HG03432 (cell line): ENCODE measurements at regions not wholly inside any gene's neighbourhood (a gene's known extent, or its start where the extent isn't known, plus 50 kb on each side); places are given as distances from the start of the nearest gene placed in this dataset.

ENCODE experiments used
- ATAC-seq: cut with Tn5 transposase; IDR thresholded peaks from one replicate; pipeline ENCODE4 v1.9.1; 2021; ENCODE audit warnings: mild to moderate bottlenecking, moderate library complexity; ENCODE audit not compliant: unreplicated experiment

DNA sequence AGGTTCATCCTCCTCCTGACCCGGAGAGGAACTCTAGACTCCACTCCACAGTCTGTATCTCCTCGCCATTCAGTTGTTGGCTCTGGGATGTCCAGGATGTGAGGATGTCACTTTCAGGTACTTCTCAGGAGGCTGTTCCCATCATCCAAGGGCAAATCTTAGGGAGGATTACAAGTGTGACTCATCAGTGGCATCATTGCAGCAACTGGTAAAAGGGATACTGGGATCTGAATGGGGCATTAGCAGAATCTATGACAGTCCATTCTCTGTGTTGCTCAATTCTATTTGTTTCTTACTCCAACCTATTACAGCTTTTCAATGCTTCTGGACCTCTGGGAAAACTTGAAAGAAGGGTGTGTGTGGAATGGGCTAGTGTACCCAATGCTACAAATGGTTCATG, 81.5 kb upstream of the FN1 start:
- no peak for ATAC-seq

DNA sequence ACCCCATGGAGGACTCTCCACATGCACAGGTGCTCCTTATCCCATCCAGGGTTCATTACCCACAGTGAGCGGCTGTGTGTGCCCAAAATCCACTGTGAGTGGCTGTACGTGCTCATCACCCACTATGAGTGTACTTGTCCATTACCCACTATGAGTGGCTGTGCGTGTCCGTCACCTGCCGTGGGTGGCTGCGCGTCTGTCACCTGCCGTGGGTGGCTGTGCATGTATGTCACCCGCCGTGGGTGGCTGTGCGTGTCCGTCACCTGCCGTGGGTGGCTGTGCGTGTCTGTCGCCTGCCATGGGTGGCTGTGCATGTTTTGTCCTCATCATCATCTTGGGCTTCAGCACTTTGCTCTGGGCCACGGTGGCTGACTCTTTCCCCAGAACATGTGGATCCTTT, 78.6 kb upstream of the FN1 start:
- ATAC-seq = no peak

- ATAC-seq = no peak
These were observed 75.8 kb upstream of the FN1 start for GRCh38 chr2:215511454-215512346.

DNA sequence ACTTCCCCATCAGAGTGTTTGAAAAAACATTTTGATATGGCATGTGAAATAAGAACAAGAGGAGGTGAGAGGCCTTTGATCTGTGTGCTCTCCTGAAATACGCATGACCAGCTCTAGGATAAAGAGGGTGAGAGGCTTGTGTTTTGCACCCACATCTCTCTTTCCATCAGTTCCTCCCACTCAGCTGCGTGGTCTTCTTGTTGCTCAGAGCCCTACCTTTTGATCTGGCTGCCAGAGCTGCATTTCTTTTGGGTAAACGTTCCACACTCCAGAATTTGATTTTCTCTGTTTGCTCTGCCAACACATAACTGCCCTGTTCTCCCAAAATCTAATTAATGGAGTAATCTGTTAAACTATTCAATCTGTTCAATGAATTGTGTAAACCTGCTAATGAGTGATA, 72.0 kb upstream of the FN1 start:
- ATAC-seq = no peak

DNA sequence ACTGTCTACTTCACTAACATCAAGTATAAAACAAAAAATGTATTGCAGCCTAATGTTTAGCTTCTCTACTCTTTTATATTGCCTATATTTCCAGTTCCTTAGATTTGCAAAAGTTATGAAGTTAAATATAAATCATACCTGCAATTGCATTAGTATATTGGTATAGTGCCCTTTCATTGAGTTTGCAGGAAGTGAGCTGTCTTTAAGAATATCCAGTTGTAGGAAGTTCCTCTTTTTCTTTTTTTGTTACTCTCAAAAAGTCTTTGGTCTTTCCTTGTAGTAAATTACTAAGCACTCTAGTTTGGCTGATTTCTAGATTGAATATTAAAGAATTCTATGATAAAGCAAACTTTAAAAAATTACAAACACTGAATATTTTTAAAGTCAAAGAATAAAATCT, 71.3 kb upstream of the FN1 start:
- no peak for ATAC-seq

- ATAC-seq = no peak
These were observed 70.7 kb upstream of the FN1 start for GRCh38 chr2:215506604-215506990.

DNA sequence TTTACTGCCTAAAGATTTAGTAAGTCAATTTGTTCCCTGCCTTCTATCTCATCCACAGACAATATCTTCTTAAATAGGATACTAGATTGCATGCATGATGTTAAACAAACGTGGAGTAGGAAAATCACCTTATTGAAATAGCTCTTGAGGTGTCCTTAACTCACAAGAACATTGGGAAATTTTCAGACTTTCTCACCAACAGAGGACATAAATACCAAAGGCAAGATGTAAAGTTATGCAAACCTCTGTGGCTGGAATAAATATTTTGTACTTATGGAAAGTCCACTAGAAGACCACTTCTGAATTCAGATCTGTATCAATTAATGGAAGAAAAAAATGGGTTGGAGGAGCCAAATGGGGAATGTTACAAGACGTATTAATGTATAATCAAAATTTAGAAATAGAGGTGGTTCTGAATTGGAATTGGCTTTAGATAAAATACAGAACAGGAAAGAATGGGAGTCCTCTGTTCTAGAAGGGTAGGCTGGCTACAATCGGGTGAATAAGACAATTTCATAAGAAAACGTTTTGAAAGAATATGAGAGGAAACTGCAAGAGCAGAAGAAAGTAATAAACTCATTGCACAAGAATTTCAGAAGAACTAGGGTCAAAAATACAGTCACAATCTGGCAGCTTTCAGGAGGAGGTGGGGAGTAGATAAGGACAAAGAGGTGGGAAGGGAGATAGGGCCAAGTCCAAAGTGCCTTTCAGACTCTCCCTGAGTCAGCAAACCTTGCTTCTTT, 69.3 kb upstream of the FN1 start:
- no peak for ATAC-seq

- ATAC-seq = no peak
These were observed 68.7 kb upstream of the FN1 start for GRCh38 chr2:215504547-215504946.

GRCh38 chr2:215503381-215503780, 67.5 kb upstream of the FN1 start:
- ATAC-seq = no peak

- no peak for ATAC-seq
These were observed 64.6 kb upstream of the FN1 start for GRCh38 chr2:215500466-215500865.

DNA sequence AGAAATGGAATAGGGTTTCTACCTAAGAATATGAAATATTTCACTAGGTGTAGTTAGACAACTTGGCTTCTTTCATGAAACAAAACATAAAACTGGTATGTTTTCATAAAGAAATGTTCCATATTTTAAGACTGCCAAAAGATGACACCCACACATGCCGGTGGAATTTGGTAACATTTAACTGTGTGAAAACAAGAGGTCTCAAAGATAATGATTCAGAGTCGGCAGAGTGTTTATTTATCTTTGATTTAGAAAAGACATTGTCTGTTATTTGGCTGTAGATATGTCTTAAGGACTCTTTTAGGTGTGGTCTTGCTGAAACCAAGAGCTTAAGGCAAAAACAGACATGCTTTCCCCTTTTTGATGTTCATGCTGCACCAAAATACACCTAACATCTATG, 63.5 kb upstream of the FN1 start:
- ATAC-seq = no peak

- ATAC-seq = no peak
These were observed 62.6 kb upstream of the FN1 start for GRCh38 chr2:215498431-215498830.

- ATAC-seq = no peak
These were observed 57.5 kb upstream of the FN1 start for GRCh38 chr2:215493376-215493775.

GRCh38 chr2:215489288-215489848, 53.5 kb upstream of the FN1 start:
- no peak for ATAC-seq

- no peak for ATAC-seq
These were observed 51.1 kb upstream of the FN1 start for GRCh38 chr2:215487002-215487372.

DNA sequence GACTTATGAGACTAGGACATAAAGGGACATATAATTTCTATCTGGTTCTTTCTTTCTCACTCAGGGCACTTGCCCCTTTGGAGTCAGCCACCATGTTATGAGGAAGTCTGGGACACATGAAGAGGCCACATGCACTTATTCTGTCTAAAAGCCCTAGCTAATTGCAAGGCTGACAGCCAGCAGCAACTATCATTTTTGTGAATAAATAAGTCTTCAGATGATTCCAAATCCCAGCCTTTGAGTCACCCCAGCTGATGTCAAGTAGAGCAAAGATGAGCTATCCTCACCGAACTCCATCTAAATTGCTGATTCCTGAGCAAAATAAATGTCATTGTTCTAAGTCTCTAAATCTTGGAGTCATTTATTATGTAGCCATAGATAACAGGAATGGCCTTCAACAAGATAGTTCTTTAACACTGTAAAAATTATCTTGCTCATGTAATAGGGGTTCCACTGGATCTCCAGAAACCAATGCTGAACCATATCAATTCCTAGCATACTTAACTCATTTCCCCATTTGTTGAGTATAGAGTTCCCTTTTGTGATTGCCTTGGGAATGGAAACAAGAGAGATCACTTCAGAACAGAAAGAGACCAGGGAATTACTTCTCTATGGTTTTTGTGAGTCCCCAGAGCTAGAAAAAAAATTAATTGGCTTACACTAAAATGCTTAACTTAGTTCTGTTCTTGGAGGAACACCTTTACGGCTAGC, 50.6 kb upstream of the FN1 start:
- ATAC-seq = no peak
